Left lung (tissue), 4 donors: ENCODE measurements at regions not wholly inside any gene's neighbourhood (a gene's known extent, or its start where the extent isn't known, plus 50 kb on each side); places are given as distances from the start of the nearest gene placed in this dataset.

Experiments used
- ATAC-seq: fragments of 200-7000 bp; cut with Tn5 transposase; one replicate; pipeline ENCODE4 v1.9.1; 2020; ENCODE audit warnings: moderate library complexity
- DNase-seq, 4 donors: peaks; one replicate each; pipeline ENCODE4 v3.0.0-alpha.2; 2013 to 2020
- H3K27ac ChIP-seq, 2 donors: fragments of 200-600 bp; sonication (generic) in 1 of 2; one replicate each; pipeline versions ENCODE4 v1.5.0 to v1.8.0; 2020 to 2021
- H3K27me3 ChIP-seq, 2 donors: fragments of 200-600 bp; sonication (generic) in 1 of 2; one replicate each; pipeline versions ENCODE4 v1.5.0 to v1.8.0; 2020 to 2021
- H3K36me3 ChIP-seq, 2 donors: fragments of 200-600 bp; sonication (generic) in 1 of 2; one replicate each; pipeline versions ENCODE4 v1.5.0 to v1.8.0; 2020 to 2021
- H3K4me1 ChIP-seq, 2 donors: fragments of 200-600 bp; one replicate each; pipeline ENCODE4 v1.8.0; 2021
- H3K4me3 ChIP-seq, 2 donors: fragments of 200-600 bp; sonication (generic) in 1 of 2; one replicate each; pipeline versions ENCODE4 v1.5.0 to v1.8.0; 2020 to 2021; ENCODE audit warnings: mild to moderate bottlenecking in 1 of 2
- H3K9me3 ChIP-seq, 2 donors: fragments of 200-600 bp; sonication (generic) in 1 of 2; one replicate each; pipeline versions ENCODE4 v1.5.0 to v1.8.0; 2020 to 2021
- intact Hi-C, 2 donors: fragments of 100-400 bp; cut with DNase I; formaldehyde crosslinking; loops; one replicate each; pipeline versions ENCODE4 v1.11.2 to v1.14.2; 2022
- TF ChIP-seq, protein P1 (sequence below), 2 donors: fragments of 200-600 bp; sonication (generic) in 1 of 2; IDR thresholded peaks; one replicate each; pipeline versions ENCODE4 v1.5.0 to v1.8.0; 2021; ENCODE audit warnings: antibody characterized with exemption in 2 of 2
- donor health status: DM: no; HTN: yes; CAD: no.
- donor health status: DM: no; HTN: no; CAD: no.

DNA sequence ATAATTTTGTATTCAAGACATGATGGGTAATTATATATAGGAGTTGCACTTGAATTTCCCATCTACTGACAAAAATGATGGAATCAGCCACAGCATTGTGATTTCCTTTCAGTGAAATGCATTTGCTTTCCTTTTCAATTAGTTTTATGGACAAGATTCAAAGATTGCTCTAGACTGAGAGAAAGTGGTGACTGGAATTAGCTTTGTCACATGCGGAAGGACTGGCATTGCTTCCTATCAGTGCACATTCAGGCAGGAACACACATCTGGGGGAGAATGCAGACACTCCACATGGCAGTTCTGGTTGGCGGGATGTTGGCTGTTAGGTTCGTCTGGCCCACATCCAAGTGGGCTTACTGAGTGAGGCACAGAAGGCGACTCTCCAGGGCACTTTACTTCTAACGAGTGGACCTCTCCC, 399.3 kb upstream of the RGMA start:
- TF ChIP-seq, protein P1, sequence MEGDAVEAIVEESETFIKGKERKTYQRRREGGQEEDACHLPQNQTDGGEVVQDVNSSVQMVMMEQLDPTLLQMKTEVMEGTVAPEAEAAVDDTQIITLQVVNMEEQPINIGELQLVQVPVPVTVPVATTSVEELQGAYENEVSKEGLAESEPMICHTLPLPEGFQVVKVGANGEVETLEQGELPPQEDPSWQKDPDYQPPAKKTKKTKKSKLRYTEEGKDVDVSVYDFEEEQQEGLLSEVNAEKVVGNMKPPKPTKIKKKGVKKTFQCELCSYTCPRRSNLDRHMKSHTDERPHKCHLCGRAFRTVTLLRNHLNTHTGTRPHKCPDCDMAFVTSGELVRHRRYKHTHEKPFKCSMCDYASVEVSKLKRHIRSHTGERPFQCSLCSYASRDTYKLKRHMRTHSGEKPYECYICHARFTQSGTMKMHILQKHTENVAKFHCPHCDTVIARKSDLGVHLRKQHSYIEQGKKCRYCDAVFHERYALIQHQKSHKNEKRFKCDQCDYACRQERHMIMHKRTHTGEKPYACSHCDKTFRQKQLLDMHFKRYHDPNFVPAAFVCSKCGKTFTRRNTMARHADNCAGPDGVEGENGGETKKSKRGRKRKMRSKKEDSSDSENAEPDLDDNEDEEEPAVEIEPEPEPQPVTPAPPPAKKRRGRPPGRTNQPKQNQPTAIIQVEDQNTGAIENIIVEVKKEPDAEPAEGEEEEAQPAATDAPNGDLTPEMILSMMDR (IDR thresholded peaks at IDR 0.05): no peak
- ATAC-seq: no peak
- DNase-seq: no peak
- H3K4me1 ChIP-seq: no peaks in the 10 kb centered on the region
- no peaks in the 10 kb centered on the region for H3K36me3 ChIP-seq
- no peak overlapping the region for H3K27ac ChIP-seq
- H3K27me3 ChIP-seq: no peaks in the 10 kb centered on the region
- H3K4me3 ChIP-seq: no peak overlapping the region
- no peaks in the 10 kb centered on the region for H3K9me3 ChIP-seq
- intact Hi-C loops: no loop called here

DNA sequence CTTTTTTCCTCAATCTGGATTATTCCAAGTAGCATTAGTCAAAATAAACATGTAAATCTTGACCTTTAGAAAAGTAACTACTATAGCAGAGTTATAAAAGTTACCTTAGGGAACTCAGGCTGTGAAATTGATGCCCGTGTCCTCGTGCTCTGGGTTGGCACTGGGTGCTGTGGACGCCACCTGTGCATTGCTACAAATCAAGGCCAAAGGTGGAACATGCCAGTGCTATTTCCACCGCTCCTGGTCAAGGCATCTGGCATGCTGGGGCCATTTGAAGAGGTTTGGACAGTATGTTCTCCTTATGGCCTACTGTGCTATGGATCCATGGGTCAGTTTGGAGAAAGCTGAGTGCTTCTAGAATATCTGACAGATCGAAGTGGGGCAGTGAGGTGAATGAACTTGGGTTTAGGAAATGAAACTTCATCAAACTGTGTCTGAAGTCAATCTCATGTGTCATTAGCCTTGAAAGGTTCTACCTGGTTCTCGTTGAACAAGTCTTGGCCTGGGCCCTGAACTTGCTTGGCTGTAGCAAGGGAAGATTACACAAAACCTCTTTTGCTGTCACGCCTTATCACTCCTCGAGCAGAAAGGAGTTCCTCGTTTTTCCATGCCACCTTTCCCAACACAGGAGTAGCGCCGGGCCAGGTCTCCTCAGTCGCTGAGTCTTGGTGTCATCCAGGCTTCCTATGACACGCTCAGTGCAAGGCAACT, 397.6 kb upstream of the RGMA start:
- no peak overlapping the region for H3K4me3 ChIP-seq
- no peaks in the 10 kb centered on the region for H3K36me3 ChIP-seq
- TF ChIP-seq, protein P1 (IDR thresholded peaks at IDR 0.05): no peak
- ATAC-seq (no peak), DNase-seq (no peak)
- intact Hi-C loops: no loop called here
- no peaks in the 10 kb centered on the region for H3K9me3 ChIP-seq
- H3K27me3 ChIP-seq: no peaks in the 10 kb centered on the region
- H3K4me1 ChIP-seq: no peaks in the 10 kb centered on the region
- no peak overlapping the region for H3K27ac ChIP-seq

DNA sequence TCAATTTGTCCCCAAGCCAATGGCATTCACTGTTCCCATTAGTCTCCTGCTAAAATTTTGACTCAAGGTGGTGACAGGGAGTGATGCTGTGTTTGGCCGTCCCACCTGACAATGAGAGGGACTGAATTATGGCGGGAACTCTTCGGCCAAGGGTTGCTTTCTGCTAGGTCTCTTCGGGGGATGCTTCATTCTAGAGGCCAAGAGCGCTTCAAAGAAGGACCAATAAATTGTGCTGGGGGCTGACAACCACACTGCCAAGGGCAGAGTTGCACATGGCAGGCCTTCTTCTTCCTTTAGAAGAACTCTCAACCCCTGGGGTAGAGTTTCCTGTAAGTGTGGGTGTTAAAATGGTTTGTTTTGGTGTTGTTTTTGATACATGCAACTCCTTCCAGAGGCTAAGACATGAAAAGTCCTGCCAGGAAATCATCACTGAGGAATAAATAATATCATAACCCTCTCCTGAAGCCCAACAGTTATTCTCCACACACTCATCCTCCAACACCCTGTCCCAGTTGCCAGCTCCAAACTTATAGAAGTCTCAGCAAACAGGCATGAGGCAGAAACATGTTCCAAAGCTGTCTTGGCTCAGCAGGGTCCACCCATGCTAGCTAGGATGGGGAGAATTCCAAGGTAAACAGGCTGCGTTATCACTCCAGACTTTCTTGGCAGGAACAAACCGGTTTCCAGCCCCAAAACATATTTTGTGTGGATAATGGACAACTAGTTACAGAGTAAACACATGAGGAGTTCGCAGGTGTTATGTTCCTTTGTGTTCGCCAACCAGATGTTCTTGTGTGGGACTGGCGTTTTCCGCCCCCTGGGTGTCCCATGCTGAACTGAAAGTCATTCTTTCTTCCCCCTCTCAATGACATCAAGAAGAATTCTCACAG, 396.7 kb upstream of the RGMA start:
- H3K36me3 ChIP-seq: no peaks in the 10 kb centered on the region
- ATAC-seq (no peak), DNase-seq (peak in 1 of 4 donors; percentile 5)
- H3K4me1 ChIP-seq: no peaks in the 10 kb centered on the region
- no peak overlapping the region for H3K27ac ChIP-seq
- no peaks in the 10 kb centered on the region for H3K9me3 ChIP-seq
- H3K4me3 ChIP-seq: no peak overlapping the region
- no peaks in the 10 kb centered on the region for H3K27me3 ChIP-seq
- intact Hi-C loops: no loop called here
- TF ChIP-seq, protein P1 (IDR thresholded peaks at IDR 0.05): no peak

DNA sequence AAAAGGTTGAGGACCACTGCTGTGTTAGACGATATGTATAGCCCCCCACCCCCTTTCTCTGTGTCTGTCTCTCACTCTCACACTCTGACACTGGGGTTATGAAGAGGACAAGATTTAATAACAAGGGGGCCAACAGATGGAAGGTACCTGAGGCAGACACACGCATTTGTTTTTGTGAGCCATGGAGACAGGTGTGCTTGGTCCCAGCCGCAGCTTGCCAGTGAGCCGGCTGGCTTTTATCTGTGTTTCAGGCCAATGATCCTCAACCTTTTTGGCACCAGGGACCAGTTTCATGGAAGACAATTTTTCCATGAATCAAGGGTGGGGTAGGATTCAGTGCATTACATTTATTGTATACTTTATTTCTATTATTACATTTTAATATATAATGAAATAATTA, 394.9 kb upstream of the RGMA start:
- TF ChIP-seq, protein P1 (IDR thresholded peaks at IDR 0.05): no peak
- Histone ChIP-seq H3K36me3 (no peaks in the 10 kb centered on the region), H3K9me3 (no peaks in the 10 kb centered on the region), H3K27ac (no peak overlapping the region), H3K4me1 (no peaks in the 10 kb centered on the region), H3K4me3 (no peak overlapping the region), H3K27me3 (no peaks in the 10 kb centered on the region)
- intact Hi-C loops: no loop called here
- no peak for ATAC-seq
- no peak for DNase-seq

DNA sequence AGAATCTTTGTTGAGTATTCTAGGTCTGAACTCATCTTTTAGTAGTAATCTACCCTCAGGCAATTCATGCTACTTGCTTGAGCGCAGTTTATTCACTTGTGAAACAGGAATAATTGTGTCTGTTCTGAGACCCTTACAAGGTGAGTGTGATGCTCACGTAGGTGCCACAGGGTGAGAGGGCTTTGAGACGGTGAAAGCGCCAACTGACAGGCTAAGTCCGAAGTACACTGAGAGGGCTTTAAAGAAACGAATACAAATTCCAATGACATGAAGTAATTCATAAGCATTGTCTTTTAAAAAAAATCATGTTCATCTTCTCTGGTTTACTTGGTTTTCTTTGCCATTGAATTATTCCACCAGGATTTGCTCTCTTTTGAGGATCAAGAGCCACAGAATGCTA, 393.7 kb upstream of the RGMA start:
- no peak overlapping the region for H3K4me3 ChIP-seq
- no peak overlapping the region for H3K27ac ChIP-seq
- no peaks in the 10 kb centered on the region for H3K9me3 ChIP-seq
- TF ChIP-seq, protein P1 (IDR thresholded peaks at IDR 0.05): no peak
- no peaks in the 10 kb centered on the region for H3K27me3 ChIP-seq
- DNase-seq: no peak
- intact Hi-C loops: no loop called here
- H3K36me3 ChIP-seq: no peaks in the 10 kb centered on the region
- H3K4me1 ChIP-seq: no peaks in the 10 kb centered on the region
- ATAC-seq: no peak
